ENCODE measurements at regions not wholly inside any gene's neighbourhood (a gene's known extent, or its start where the extent isn't known, plus 50 kb on each side); places are given as distances from the start of the nearest gene placed in this dataset.

GRCh38 chr6:119891206-119891605 is 541.6 kb upstream of the MAN1A1 start:
- no peaks in the 10 kb centered on the region for H3K36me3 ChIP-seq
- no peaks in the 10 kb centered on the region for H3K27me3 ChIP-seq (replicated peaks in 1 of 7)
- TF ChIP-seq CTCF (IDR thresholded peaks at IDR 0.05 in 8 of 11, conservative IDR thresholded peaks at IDR 0.05 in 3 of 11), result no peak
- TF ChIP-seq POLR2A (IDR thresholded peaks at IDR 0.05), result no peak
- TF ChIP-seq POLR2AphosphoS5 (IDR thresholded peaks at IDR 0.05), result no peak
- no peaks in the 10 kb centered on the region for H3K4me1 ChIP-seq
- no peak overlapping the region for H3K4me3 ChIP-seq
- no peak for DNase-seq
- intact Hi-C loops (cut with DNase I; ENCODE audit: low total_unique reads), result no loop called here
- 90 to 94% (median 91%) methylated on average over 1 of the region's 1 CpG for WGBS, 5 donors
- H3K9me3 ChIP-seq, result no peaks in the 10 kb centered on the region
- H3K27ac ChIP-seq, result no peak overlapping the region

- Histone ChIP-seq H3K9me3 (no peaks in the 10 kb centered on the region), H3K27me3 (replicated peaks in 1 of 7) (no peaks in the 10 kb centered on the region), H3K4me3 (no peak overlapping the region), H3K27ac (no peak overlapping the region), H3K4me1 (no peaks in the 10 kb centered on the region), H3K36me3 (no peaks in the 10 kb centered on the region)
- intact Hi-C loops (cut with DNase I; ENCODE audit: low total_unique reads), result no loop called here
- TF ChIP-seq CTCF (IDR thresholded peaks at IDR 0.05 in 8 of 11, conservative IDR thresholded peaks at IDR 0.05 in 3 of 11) (no peak), POLR2A (IDR thresholded peaks at IDR 0.05) (no peak), POLR2AphosphoS5 (IDR thresholded peaks at IDR 0.05) (no peak)
- 14 to 70% (median 68%) methylated on average over 1 of the region's 1 CpG for WGBS, 5 donors
- no peak for DNase-seq
Observed at GRCh38 chr6:119890470-119890869, 540.9 kb upstream of the MAN1A1 start.

- intact Hi-C loops (cut with DNase I; ENCODE audit: low total_unique reads), result no loop called here
- no peaks in the 10 kb centered on the region for H3K4me1 ChIP-seq
- no peak overlapping the region for H3K4me3 ChIP-seq
- TF ChIP-seq CTCF (IDR thresholded peaks at IDR 0.05 in 8 of 11, conservative IDR thresholded peaks at IDR 0.05 in 3 of 11) (no peak), POLR2A (IDR thresholded peaks at IDR 0.05) (no peak)
- H3K27me3 ChIP-seq (replicated peaks in 1 of 7), result no peaks in the 10 kb centered on the region
- no peaks in the 10 kb centered on the region for H3K9me3 ChIP-seq
- no peaks in the 10 kb centered on the region for H3K36me3 ChIP-seq
- DNase-seq, result no peak
- H3K27ac ChIP-seq, result no peak overlapping the region
Observed at GRCh38 chr6:119887666-119888065, 538.1 kb upstream of the MAN1A1 start.

GRCh38 chr6:119881416-119881815 is 531.9 kb upstream of the MAN1A1 start:
- Histone ChIP-seq H3K27me3 (replicated peaks in 1 of 7) (no peaks in the 10 kb centered on the region), H3K27ac (no peak overlapping the region), H3K36me3 (no peaks in the 10 kb centered on the region), H3K9me3 (no peaks in the 10 kb centered on the region), H3K4me1 (no peaks in the 10 kb centered on the region), H3K4me3 (no peak overlapping the region)
- WGBS, 5 donors, result 77 to 92% (median 83%) methylated on average over 1 of the region's 1 CpG
- intact Hi-C loops (cut with DNase I; ENCODE audit: low total_unique reads), result no loop called here
- no peak for TF ChIP-seq POLR2A (IDR thresholded peaks at IDR 0.05)
- no peak for TF ChIP-seq CTCF (IDR thresholded peaks at IDR 0.05 in 8 of 11, conservative IDR thresholded peaks at IDR 0.05 in 3 of 11)
- no peak for TF ChIP-seq POLR2AphosphoS5 (IDR thresholded peaks at IDR 0.05)
- DNase-seq, result no peak

Measured in spleen (tissue), 11 donors.